ENCODE measurements at regions not wholly inside any gene's neighbourhood (a gene's known extent, or its start where the extent isn't known, plus 50 kb on each side); places are given as distances from the start of the nearest gene placed in this dataset.

DNA sequence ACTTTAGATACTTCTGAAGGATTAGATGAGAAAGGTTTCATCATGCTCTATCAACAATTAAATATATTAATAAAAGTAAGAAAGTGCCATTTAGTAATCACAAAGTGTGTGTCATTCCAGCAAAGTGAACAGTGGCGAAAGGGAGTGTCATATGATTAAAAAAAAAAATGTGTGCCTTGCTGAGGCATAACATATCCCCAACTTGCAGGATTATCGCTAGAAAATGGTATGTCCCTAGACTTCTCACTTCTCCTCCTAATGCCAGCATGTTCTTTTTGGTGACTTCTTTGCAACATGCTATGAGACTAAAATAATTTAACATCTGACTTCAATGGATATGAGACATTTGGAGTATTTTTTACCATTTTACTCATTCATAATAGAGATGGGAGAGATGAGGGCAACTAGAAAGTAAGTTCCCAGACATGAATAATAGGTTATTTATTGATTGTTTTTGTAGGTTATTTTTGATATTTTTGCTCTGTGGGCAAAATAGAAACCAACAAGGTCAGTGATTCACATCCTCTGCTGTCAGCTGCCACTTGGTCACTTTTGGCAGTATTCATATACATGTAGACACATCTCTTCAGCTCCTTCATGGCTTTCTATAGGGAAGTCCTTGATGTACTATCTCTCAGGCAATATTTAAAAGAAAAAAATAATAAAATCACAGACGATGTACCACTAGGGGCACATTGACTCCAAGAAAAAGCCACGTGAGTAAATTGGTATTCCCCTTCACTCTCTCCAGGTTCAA, 370.1 kb downstream of the BMP2 start:
- TF ChIP-seq ZNF112 (tag by site-specific recombination; IDR thresholded peaks at IDR 0.05), result no peak
- TF ChIP-seq ZNF558 (tag by site-specific recombination; IDR thresholded peaks at IDR 0.05), result no peak
- TF ChIP-seq ZNF138 (tag by site-specific recombination; IDR thresholded peaks at IDR 0.05; ENCODE audit: borderline replicate concordance), result no peak
- TF ChIP-seq, protein P1, sequence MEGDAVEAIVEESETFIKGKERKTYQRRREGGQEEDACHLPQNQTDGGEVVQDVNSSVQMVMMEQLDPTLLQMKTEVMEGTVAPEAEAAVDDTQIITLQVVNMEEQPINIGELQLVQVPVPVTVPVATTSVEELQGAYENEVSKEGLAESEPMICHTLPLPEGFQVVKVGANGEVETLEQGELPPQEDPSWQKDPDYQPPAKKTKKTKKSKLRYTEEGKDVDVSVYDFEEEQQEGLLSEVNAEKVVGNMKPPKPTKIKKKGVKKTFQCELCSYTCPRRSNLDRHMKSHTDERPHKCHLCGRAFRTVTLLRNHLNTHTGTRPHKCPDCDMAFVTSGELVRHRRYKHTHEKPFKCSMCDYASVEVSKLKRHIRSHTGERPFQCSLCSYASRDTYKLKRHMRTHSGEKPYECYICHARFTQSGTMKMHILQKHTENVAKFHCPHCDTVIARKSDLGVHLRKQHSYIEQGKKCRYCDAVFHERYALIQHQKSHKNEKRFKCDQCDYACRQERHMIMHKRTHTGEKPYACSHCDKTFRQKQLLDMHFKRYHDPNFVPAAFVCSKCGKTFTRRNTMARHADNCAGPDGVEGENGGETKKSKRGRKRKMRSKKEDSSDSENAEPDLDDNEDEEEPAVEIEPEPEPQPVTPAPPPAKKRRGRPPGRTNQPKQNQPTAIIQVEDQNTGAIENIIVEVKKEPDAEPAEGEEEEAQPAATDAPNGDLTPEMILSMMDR (tag by site-specific recombination; IDR thresholded peaks at IDR 0.05), result no peak
- TF ChIP-seq, protein P2, sequence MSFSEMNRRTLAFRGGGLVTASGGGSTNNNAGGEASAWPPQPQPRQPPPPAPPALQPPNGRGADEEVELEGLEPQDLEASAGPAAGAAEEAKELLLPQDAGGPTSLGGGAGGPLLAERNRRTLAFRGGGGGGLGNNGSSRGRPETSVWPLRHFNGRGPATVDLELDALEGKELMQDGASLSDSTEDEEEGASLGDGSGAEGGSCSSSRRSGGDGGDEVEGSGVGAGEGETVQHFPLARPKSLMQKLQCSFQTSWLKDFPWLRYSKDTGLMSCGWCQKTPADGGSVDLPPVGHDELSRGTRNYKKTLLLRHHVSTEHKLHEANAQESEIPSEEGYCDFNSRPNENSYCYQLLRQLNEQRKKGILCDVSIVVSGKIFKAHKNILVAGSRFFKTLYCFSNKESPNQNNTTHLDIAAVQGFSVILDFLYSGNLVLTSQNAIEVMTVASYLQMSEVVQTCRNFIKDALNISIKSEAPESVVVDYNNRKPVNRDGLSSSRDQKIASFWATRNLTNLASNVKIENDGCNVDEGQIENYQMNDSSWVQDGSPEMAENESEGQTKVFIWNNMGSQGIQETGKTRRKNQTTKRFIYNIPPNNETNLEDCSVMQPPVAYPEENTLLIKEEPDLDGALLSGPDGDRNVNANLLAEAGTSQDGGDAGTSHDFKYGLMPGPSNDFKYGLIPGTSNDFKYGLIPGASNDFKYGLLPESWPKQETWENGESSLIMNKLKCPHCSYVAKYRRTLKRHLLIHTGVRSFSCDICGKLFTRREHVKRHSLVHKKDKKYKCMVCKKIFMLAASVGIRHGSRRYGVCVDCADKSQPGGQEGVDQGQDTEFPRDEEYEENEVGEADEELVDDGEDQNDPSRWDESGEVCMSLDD (tag by site-specific recombination; IDR thresholded peaks at IDR 0.05), result no peak
- no peak for TF ChIP-seq ZNF777 (tag by site-specific recombination; IDR thresholded peaks at IDR 0.05; ENCODE audit: borderline replicate concordance)
- TF ChIP-seq, protein P3, sequence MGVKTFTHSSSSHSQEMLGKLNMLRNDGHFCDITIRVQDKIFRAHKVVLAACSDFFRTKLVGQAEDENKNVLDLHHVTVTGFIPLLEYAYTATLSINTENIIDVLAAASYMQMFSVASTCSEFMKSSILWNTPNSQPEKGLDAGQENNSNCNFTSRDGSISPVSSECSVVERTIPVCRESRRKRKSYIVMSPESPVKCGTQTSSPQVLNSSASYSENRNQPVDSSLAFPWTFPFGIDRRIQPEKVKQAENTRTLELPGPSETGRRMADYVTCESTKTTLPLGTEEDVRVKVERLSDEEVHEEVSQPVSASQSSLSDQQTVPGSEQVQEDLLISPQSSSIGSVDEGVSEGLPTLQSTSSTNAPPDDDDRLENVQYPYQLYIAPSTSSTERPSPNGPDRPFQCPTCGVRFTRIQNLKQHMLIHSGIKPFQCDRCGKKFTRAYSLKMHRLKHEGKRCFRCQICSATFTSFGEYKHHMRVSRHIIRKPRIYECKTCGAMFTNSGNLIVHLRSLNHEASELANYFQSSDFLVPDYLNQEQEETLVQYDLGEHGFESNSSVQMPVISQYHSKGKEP (tag by site-specific recombination; IDR thresholded peaks at IDR 0.05), result no peak
- TF ChIP-seq ZNF791 (tag by site-specific recombination; IDR thresholded peaks at IDR 0.05), result no peak
